ENCODE measurements at regions not wholly inside any gene's neighbourhood (a gene's known extent, or its start where the extent isn't known, plus 50 kb on each side); places are given as distances from the start of the nearest gene placed in this dataset.
"Not testable (repeated sequence)": the region's sequence is repeated elsewhere in the genome, so short reads cannot be mapped to it uniquely, and the experiment has no call there.

- Histone ChIP-seq H3K36me3 (no peaks in the 10 kb centered on the region), H3K27me3 (replicated peaks; ENCODE audit: insufficient read depth) (no peaks in the 10 kb centered on the region), H3K4me3 (no peak overlapping the region), H3K9me3 (no peaks in the 10 kb centered on the region), H3K27ac (no peak overlapping the region), H3K4me1 (replicated peaks) (no peaks in the 10 kb centered on the region)
- WGBS: 93% methylated on average over 3 of the region's 3 CpGs
- no peak for DNase-seq (ENCODE audit: low spot score)
- TF ChIP-seq POLR2AphosphoS5 (IDR thresholded peaks at IDR 0.05) (no peak), POLR2A (IDR thresholded peaks at IDR 0.05) (no peak), CTCF (IDR thresholded peaks at IDR 0.05) (no peak)
- intact Hi-C loops (cut with DNase I): no loop called here
Measured at GRCh38 chr2:107751936-107752335, 74.8 kb upstream of the RGPD4 start.

- H3K9me3 ChIP-seq; H3K36me3 ChIP-seq; H3K27ac ChIP-seq; H3K27me3 ChIP-seq (replicated peaks; ENCODE audit: insufficient read depth); H3K4me3 ChIP-seq; H3K4me1 ChIP-seq (replicated peaks); DNase-seq (ENCODE audit: low spot score); intact Hi-C loops (cut with DNase I): not testable (repeated sequence)
- WGBS: 90% methylated on average over 8 of the region's 8 CpGs
Measured at GRCh38 chr2:107753806-107754205, 72.9 kb upstream of the RGPD4 start.

GRCh38 chr2:107757223-107757622 is 69.5 kb upstream of the RGPD4 start:
- Histone ChIP-seq H3K36me3 (no peaks in the 10 kb centered on the region), H3K9me3 (no peaks in the 10 kb centered on the region), H3K27me3 (replicated peaks; ENCODE audit: insufficient read depth) (no peaks in the 10 kb centered on the region), H3K27ac (no peak overlapping the region), H3K4me3 (no peak overlapping the region), H3K4me1 (replicated peaks) (no peaks in the 10 kb centered on the region)
- no peak for TF ChIP-seq CTCF (IDR thresholded peaks at IDR 0.05)
- TF ChIP-seq POLR2A (IDR thresholded peaks at IDR 0.05): no peak
- no peak for TF ChIP-seq POLR2AphosphoS5 (IDR thresholded peaks at IDR 0.05)
- DNase-seq (ENCODE audit: low spot score): no peak
- WGBS: 86% methylated on average over 5 of the region's 5 CpGs
- intact Hi-C loops (cut with DNase I): no loop called here

GRCh38 chr2:107760620-107761364 is 65.9 kb upstream of the RGPD4 start:
- Histone ChIP-seq H3K4me3 (no peak overlapping the region), H3K4me1 (replicated peaks) (no peaks in the 10 kb centered on the region), H3K36me3 (no peaks in the 10 kb centered on the region), H3K27me3 (replicated peaks; ENCODE audit: insufficient read depth) (no peaks in the 10 kb centered on the region), H3K27ac (no peak overlapping the region), H3K9me3 (no peaks in the 10 kb centered on the region)
- intact Hi-C loops (cut with DNase I): no loop called here
- 92% methylated on average over 5 of the region's 5 CpGs for WGBS
- TF ChIP-seq POLR2A (IDR thresholded peaks at IDR 0.05) (no peak), CTCF (IDR thresholded peaks at IDR 0.05) (no peak), POLR2AphosphoS5 (IDR thresholded peaks at IDR 0.05) (no peak)
- DNase-seq (ENCODE audit: low spot score): no peak

- 16% methylated on average over 5 of the region's 5 CpGs for WGBS
- TF ChIP-seq CTCF (IDR thresholded peaks at IDR 0.05) (no peak), POLR2AphosphoS5 (IDR thresholded peaks at IDR 0.05) (no peak), POLR2A (IDR thresholded peaks at IDR 0.05) (no peak)
- DNase-seq (ENCODE audit: low spot score): no peak
- intact Hi-C loops (cut with DNase I): no loop called here
- Histone ChIP-seq H3K4me1 (replicated peaks) (no peaks in the 10 kb centered on the region), H3K27ac (no peak overlapping the region), H3K27me3 (replicated peaks; ENCODE audit: insufficient read depth) (no peaks in the 10 kb centered on the region), H3K9me3 (no peaks in the 10 kb centered on the region), H3K4me3 (no peak overlapping the region), H3K36me3 (no peaks in the 10 kb centered on the region)
Measured at GRCh38 chr2:107772353-107772752, 54.3 kb upstream of the RGPD4 start.
